Naive thymus-derived CD8-positive, alpha-beta T cell (primary cell): ENCODE measurements at regions not wholly inside any gene's neighbourhood (a gene's known extent, or its start where the extent isn't known, plus 50 kb on each side); places are given as distances from the start of the nearest gene placed in this dataset.

ENCODE experiments used
- ATAC-seq, 2 donors: fragments of 150-1000 bp; cut with Tn5 transposase in 1 of 2; sonication (Bioruptor Pico), chemical (Tn5 transposase) in 1 of 2; 1 replicate in 1 of 2; 2 replicates in 1 of 2; pipeline ENCODE4 v1.10.0; 2021; ENCODE audit warnings: mild to moderate bottlenecking in 2 of 2, moderate library complexity in 2 of 2
- POLR2A ChIA-PET: fragments of 350-600 bp; sonication (Branson Sonifier 250); formaldehyde crosslinking; loops from one replicate; lab custom pipeline; 2021; ENCODE audit warnings: antibody characterized with exemption; lab: Charles Lee
- DNase-seq, 10 donors: peaks; one replicate each; pipeline versions ENCODE4 v3.0.0 to v3.0.0-alpha.2; 2020 to 2022
- H3K27ac Mint-ChIP-seq, 10 donors: one replicate each; pipeline ENCODE4 v1.8.0; 2020 to 2022; ENCODE audit warnings: mild to moderate bottlenecking in 10 of 10, mixed read lengths in 10 of 10, moderate library complexity in 4 of 10, inconsistent platforms in 1 of 10
- H3K27me3 Mint-ChIP-seq, 5 donors: one replicate each; pipeline ENCODE4 v1.8.0; 2021 to 2022; ENCODE audit warnings: mixed read lengths in 5 of 5
- H3K36me3 Mint-ChIP-seq, 3 donors: one replicate each; pipeline ENCODE4 v1.8.0; 2020 to 2022; ENCODE audit warnings: mixed read lengths in 3 of 3, mild to moderate bottlenecking in 2 of 3, inconsistent platforms in 1 of 3
- H3K4me1 Mint-ChIP-seq, 4 donors: one replicate each; pipeline ENCODE4 v1.8.0; 2021 to 2022; ENCODE audit warnings: mixed read lengths in 4 of 4
- H3K4me3 Mint-ChIP-seq, 10 donors: one replicate each; pipeline ENCODE4 v1.8.0; 2020 to 2022; ENCODE audit warnings: mild to moderate bottlenecking in 10 of 10, mixed read lengths in 10 of 10, moderate library complexity in 6 of 10, inconsistent platforms in 1 of 10
- H3K9me3 Mint-ChIP-seq, 9 donors: one replicate each; pipeline ENCODE4 v1.8.0; 2020 to 2022; ENCODE audit warnings: mixed read lengths in 9 of 9, mild to moderate bottlenecking in 3 of 9, inconsistent platforms in 1 of 9, moderate library complexity in 1 of 9

DNA sequence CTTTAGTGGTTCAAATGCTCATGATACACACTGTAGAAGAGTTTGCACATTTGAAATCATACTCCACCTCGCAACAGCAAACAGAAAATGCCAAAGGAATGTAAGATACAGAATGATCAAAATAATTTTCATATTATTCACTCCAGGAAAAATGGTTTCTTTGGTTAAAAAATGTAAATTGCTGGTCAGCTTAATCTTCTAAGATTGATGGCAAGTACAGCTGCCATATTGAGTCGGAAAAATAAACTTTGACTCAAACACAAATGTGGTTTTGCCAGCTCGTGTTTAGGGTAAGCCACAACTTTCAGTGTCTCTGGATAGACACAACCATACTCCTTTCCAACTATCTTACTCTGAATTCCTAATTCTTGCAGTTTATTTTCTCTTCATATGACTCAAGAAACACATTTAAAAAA is 154.9 kb upstream of the SMIM21 start:
- H3K4me3 Mint-ChIP-seq, result no peak overlapping the region
- no peak for ATAC-seq
- no peaks in the 10 kb centered on the region for H3K9me3 Mint-ChIP-seq
- no peak overlapping the region for H3K27ac Mint-ChIP-seq
- POLR2A ChIA-PET, result no interaction called here
- no peaks in the 10 kb centered on the region for H3K4me1 Mint-ChIP-seq
- H3K36me3 Mint-ChIP-seq, result no peaks in the 10 kb centered on the region
- peaks cover 0 to 27% (median 10%) of the 10 kb centered on the region in 5 donors for H3K27me3 Mint-ChIP-seq
- no peak for DNase-seq

DNA sequence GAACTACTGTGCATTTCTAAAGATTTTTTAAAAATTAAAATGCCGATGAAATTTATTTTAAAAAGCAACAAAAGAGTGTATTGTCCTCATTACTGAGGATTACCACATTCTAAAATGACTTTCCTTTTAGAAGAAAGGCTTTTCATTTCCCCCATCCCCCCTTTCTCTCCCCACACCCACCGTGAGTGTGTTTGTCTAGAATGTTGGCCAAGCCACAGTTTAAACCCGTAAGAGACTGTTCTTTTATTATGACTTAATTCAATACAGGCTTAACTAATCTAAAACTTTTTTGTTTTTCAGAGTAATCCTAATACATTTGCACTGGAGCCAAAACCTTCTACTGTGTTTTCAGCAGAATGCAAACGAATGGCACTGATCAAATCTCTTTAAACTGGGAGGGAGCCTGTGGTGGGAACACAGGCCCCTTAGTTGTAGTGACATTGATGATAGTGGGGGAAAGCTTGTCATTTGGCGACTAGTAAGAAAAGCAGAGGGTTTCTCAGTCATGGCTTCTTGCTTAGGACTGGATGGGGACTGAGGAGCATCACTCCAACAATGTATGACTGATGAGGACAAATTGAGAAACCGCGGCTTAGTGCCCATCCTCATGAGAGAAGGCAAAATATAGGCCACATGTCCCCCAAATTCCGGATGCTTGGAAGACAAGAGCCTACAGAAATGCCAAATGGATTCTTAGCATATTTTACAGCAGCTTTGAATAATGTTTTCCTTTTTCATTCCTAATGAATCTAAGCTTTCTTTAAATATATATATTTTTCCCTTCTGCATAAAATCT is 154.0 kb upstream of the SMIM21 start:
- Mint-ChIP-seq H3K36me3 (no peaks in the 10 kb centered on the region), H3K9me3 (no peaks in the 10 kb centered on the region), H3K4me3 (no peak overlapping the region), H3K27ac (no peak overlapping the region), H3K27me3 (peaks cover 0 to 24% (median 10%) of the 10 kb centered on the region in 5 donors), H3K4me1 (no peaks in the 10 kb centered on the region)
- ATAC-seq, result no peak
- POLR2A ChIA-PET, result no interaction called here
- no peak for DNase-seq

DNA sequence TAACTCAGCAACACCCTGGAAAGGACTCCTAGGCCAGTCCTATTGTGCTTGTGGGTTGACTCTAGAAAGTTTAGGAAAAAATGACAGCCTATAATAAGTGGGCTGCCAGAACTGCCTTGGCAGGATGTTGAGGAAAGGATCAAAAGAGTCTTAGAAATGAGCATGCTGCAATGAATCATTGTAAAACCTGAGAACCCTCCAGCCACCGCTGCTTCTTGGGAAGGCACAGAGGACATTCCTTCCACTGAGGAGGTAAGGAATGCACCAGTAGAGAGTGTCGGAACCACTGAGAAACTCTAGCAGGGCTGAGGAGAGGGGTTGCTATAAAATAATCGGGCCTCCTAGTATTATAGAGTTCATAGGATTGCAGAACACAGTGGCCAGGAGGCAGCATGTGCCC is 146.7 kb upstream of the SMIM21 start:
- ATAC-seq, result no peak
- Mint-ChIP-seq H3K9me3 (peaks cover 0 to 9% (median 0%) of the 10 kb centered on the region in 9 donors), H3K4me1 (no peaks in the 10 kb centered on the region), H3K36me3 (no peaks in the 10 kb centered on the region), H3K4me3 (no peak overlapping the region), H3K27me3 (peaks cover 0 to 20% (median 8%) of the 10 kb centered on the region in 5 donors), H3K27ac (no peak overlapping the region)
- no peak for DNase-seq
- POLR2A ChIA-PET, result no interaction called here

DNA sequence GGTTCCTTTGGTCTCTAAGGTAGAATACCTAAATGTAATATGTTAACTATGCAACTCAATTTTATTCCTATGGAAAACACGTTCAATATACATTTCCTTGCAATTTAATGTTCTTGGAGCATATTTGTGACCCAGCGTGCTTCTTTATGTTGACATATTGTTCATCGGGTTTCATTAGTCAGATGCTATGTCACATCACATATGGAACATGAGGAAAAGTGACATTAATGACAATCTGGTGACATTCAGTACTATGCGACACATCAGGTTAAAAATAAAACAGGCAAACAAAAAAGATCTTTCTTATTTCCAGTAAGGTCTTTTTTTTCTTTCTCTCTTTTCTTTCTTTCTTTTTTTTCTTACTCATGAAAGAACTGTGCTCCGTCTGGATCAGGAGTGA is 135.6 kb upstream of the SMIM21 start:
- H3K4me1 Mint-ChIP-seq, result no peaks in the 10 kb centered on the region
- POLR2A ChIA-PET, result no interaction called here
- ATAC-seq (no peak), DNase-seq (no peak)
- H3K36me3 Mint-ChIP-seq, result no peaks in the 10 kb centered on the region
- H3K4me3 Mint-ChIP-seq, result no peak overlapping the region
- peaks cover 8 to 40% (median 19%) of the 10 kb centered on the region in 5 donors for H3K27me3 Mint-ChIP-seq
- H3K27ac Mint-ChIP-seq, result no peak overlapping the region
- H3K9me3 Mint-ChIP-seq, result peaks cover 0 to 2% (median 0%) of the 10 kb centered on the region in 9 donors

DNA sequence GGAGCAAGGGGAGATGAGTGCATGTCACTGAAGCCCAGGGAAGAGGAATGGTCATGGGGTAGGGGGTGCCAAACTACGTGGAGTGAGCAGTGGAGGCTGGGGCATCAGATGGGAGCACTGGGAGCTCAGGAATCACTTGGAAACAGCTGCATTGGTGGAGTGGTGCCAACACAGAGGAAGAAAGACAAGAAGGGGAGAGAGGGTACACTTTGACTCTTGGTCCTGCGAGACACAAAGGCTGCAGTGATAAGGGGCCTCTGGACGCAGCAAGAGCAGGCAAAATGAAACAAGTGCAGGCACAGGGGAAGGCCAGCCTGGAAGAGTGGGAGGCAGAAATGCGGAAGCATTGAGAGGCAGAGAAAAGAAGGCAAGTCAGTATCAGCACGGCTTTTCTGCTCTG is 134.7 kb upstream of the SMIM21 start:
- DNase-seq (no peak), ATAC-seq (no peak)
- no peaks in the 10 kb centered on the region for H3K36me3 Mint-ChIP-seq
- H3K4me3 Mint-ChIP-seq, result no peak overlapping the region
- H3K27me3 Mint-ChIP-seq, result peaks cover 8 to 38% (median 19%) of the 10 kb centered on the region in 5 donors
- H3K27ac Mint-ChIP-seq, result no peak overlapping the region
- no peaks in the 10 kb centered on the region for H3K4me1 Mint-ChIP-seq
- POLR2A ChIA-PET, result no interaction called here
- peaks cover 0 to 2% (median 0%) of the 10 kb centered on the region in 9 donors for H3K9me3 Mint-ChIP-seq

DNA sequence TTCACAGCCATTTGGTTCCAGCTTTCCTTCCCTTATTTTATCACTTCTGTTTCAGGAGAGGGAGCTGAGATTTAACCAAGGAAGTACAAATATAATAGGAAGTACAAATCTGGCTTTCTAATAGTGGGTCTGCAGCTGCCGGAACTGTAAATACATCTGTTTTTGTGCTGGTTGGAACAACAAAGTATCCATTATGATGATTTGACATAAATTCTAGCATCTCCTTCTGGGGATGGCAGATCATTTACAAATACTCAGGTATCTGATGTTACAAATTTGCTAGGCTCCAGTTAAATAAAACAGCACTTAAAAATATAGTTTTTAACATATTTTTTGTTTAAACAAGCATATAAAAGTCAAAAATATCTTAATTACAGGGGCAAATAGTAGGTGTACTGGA is 131.3 kb upstream of the SMIM21 start:
- no peaks in the 10 kb centered on the region for H3K36me3 Mint-ChIP-seq
- H3K27ac Mint-ChIP-seq, result no peak overlapping the region
- no peak overlapping the region for H3K4me3 Mint-ChIP-seq
- no peak for ATAC-seq
- H3K27me3 Mint-ChIP-seq, result peaks cover 4 to 25% (median 14%) of the 10 kb centered on the region in 5 donors
- no peak for DNase-seq
- POLR2A ChIA-PET, result no interaction called here
- H3K9me3 Mint-ChIP-seq, result no peaks in the 10 kb centered on the region
- no peaks in the 10 kb centered on the region for H3K4me1 Mint-ChIP-seq

DNA sequence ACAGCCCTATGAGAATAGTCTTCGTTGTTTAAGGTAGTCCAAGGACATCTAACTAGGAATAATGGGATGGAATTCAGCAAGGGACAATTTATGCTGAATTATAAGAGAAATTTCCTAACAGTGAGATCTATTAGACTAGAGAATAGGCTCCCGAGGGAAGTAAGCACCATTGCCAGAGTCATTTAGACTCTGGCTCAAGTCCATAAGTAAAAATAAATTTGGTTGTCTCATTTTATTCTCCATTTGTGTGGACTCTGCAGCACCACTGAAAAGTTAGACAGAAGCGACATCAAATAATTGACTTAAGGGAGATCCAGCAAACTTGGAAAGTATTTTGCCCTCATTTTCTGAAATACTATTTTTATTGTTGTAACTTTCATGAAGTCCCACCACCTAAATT is 129.3 kb upstream of the SMIM21 start:
- Mint-ChIP-seq H3K4me1 (peaks cover 0 to 2% (median 0%) of the 10 kb centered on the region in 4 donors), H3K27ac (no peak overlapping the region), H3K27me3 (peaks cover 4 to 20% (median 15%) of the 10 kb centered on the region in 5 donors), H3K9me3 (no peaks in the 10 kb centered on the region), H3K4me3 (no peak overlapping the region), H3K36me3 (no peaks in the 10 kb centered on the region)
- POLR2A ChIA-PET, result no interaction called here
- ATAC-seq (no peak), DNase-seq (no peak)

DNA sequence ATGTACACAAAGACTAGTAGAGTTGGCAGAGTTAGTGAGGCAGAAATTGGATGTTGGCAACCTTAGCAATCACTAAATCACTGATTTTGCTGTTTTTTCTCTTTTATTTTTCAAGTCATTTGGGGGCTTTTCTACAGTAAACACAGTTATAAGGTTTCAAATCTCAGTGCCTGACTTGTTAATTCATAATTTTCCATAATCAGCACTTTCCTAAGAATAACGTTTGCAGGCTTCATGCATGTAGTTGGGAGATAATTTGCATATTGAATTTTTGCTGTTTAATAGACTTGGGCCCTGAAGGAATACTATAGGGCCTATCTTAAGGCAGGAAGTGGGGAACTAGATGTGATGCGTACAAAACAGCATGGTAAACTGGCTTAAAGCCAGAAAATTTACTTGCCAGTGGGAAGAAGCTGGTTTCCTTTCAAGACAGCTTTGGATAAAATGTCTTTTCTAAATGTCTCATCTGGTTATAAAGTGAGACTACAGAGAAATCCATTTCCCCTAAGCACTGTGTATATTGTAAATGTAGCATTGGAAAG is 127.2 kb upstream of the SMIM21 start:
- ATAC-seq, result no peak
- Mint-ChIP-seq H3K27me3 (peaks cover 9 to 20% (median 12%) of the 10 kb centered on the region in 5 donors), H3K4me1 (peaks cover 0 to 2% (median 0%) of the 10 kb centered on the region in 4 donors), H3K27ac (no peak overlapping the region), H3K9me3 (no peaks in the 10 kb centered on the region), H3K4me3 (no peak overlapping the region), H3K36me3 (no peaks in the 10 kb centered on the region)
- no peak for DNase-seq
- POLR2A ChIA-PET, result no interaction called here

DNA sequence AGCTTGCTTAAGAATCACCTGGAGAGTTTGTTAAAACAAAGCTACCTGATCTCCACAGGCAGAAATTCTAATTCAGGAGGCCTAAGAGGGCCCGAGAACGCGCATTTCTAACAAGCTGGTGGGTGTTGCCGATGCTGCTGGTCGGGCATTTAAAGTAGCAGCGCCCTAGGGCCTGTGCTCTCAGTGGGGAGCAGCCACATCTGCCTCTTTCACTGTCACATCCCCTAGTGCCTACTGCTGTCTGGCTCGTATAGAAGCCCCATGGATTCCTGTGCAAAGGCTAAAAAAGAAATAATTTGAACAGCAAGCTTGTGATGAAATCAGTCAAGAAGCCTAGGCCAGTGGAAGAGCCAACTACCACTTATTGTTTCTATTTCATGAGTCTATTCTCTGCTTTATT is 126.7 kb upstream of the SMIM21 start:
- no peak for ATAC-seq
- Mint-ChIP-seq H3K27ac (no peak overlapping the region), H3K4me1 (peaks cover 0 to 2% (median 0%) of the 10 kb centered on the region in 4 donors), H3K4me3 (no peak overlapping the region), H3K27me3 (peaks cover 11 to 22% (median 15%) of the 10 kb centered on the region in 5 donors), H3K36me3 (no peaks in the 10 kb centered on the region), H3K9me3 (no peaks in the 10 kb centered on the region)
- POLR2A ChIA-PET, result no interaction called here
- no peak for DNase-seq

DNA sequence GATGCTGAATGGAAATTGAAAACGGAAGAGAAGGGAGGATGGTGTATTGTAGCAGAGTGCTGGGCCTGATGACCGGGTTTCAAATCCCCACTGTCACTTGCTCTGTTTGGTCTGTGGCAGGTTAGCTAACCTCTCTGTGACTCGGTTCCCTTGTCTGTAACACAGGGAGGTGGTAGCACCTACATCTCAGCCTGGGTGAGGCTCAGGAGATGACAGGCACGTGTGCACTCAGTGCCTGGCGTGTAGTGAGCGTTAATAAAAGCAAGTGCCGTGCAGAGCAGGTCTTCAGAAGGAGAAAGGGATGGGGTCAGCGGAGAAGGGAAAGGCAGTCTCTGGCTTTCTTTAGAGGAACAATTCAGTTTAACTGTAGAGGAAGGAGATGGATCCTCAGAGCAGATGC is 125.5 kb upstream of the SMIM21 start:
- DNase-seq (no peak), ATAC-seq (no peak)
- Mint-ChIP-seq H3K9me3 (no peaks in the 10 kb centered on the region), H3K27me3 (peaks cover 11 to 31% (median 24%) of the 10 kb centered on the region in 5 donors), H3K4me1 (peaks cover 0 to 2% (median 0%) of the 10 kb centered on the region in 4 donors), H3K36me3 (no peaks in the 10 kb centered on the region), H3K27ac (peak overlapping the region in 1 of 10 donors; percentile 36), H3K4me3 (no peak overlapping the region)
- POLR2A ChIA-PET, result no interaction called here

DNA sequence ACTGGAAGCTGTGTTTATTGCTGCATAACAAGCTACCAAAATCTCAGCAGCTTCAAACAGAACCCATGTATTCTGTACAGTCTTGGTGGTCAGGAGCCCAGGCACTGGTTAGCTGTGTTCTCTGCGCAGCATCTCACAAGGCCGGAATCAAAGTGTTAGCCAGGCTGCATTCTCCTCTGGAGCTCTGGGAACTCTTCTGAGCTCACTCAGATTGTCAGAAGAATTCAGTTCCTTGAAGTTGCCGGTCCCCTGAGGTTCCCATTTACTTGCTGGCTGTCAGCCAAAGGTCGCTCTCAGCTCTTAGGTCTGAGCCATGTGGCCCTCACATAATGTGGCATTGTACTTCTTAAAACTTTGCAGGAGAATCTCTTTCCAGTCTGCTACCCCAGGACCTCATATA is 123.6 kb upstream of the SMIM21 start:
- Mint-ChIP-seq H3K9me3 (no peaks in the 10 kb centered on the region), H3K4me3 (no peak overlapping the region), H3K4me1 (peaks cover 0 to 2% (median 0%) of the 10 kb centered on the region in 4 donors), H3K27me3 (peaks cover 15 to 38% (median 27%) of the 10 kb centered on the region in 5 donors), H3K27ac (no peak overlapping the region), H3K36me3 (peaks cover 0 to 3% (median 0%) of the 10 kb centered on the region in 3 donors)
- DNase-seq (no peak), ATAC-seq (no peak)
- POLR2A ChIA-PET, result no interaction called here

DNA sequence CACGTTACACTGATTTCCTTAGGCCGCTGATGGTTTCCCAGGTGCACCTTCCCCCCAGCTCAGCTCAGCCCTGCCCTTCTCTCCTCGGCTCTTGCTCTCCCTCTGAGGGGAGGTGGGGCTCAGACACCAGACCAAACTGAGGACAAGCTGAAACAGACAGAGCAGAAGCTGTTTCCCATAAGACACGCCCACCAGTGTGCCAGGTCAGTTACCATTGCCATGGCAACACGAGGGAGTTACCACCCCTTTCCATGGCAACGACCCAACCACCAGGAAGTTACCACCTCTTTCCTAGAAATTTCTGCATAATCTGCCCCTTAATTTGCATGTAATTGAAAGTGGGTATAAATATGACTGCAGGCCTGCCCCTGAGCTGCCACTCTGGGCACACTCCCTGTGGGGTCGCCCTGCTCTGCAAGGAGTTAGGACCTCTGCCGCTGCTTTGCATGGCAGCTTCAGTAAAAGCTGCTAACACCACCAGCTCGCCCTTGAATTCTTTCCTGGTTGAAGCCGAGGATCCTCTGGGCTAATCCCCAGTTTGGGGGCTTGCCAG is 120.9 kb upstream of the SMIM21 start:
- DNase-seq (no peak), ATAC-seq (no peak)
- H3K4me3 Mint-ChIP-seq, result no peak overlapping the region
- H3K9me3 Mint-ChIP-seq, result no peaks in the 10 kb centered on the region
- H3K27ac Mint-ChIP-seq, result peak overlapping the region in 1 of 10 donors; percentile 69
- peaks cover 0 to 3% (median 0%) of the 10 kb centered on the region in 3 donors for H3K36me3 Mint-ChIP-seq
- POLR2A ChIA-PET, result no interaction called here
- H3K27me3 Mint-ChIP-seq, result peaks cover 14 to 41% (median 27%) of the 10 kb centered on the region in 5 donors
- H3K4me1 Mint-ChIP-seq, result peaks cover 0 to 2% (median 0%) of the 10 kb centered on the region in 4 donors

DNA sequence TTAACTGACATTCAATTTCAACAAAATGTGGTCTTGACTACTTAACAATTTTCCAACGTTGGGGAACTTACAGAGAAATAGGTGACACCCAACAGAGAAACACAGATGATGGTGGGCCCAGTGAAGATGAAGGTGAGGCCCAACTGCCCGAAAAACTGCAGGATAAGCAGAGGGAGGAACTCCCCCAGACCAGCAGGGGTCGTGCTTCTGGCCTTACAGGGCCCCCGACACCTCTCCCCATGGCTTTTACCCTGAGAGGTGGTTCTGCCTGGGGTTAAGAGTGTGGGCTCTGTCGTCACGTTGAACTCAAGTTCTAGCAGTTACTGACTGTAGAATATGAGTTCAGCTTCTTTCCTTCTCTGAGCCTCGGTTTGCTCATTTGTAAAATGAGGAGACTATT is 119.5 kb upstream of the SMIM21 start:
- Mint-ChIP-seq H3K27me3 (peaks cover 14 to 38% (median 27%) of the 10 kb centered on the region in 5 donors), H3K4me1 (no peaks in the 10 kb centered on the region), H3K36me3 (peaks cover 0 to 3% (median 0%) of the 10 kb centered on the region in 3 donors), H3K27ac (no peak overlapping the region), H3K4me3 (no peak overlapping the region), H3K9me3 (no peaks in the 10 kb centered on the region)
- DNase-seq, result no peak
- POLR2A ChIA-PET, result no interaction called here
- ATAC-seq, result no peak
